ENCODE measurements at regions not wholly inside any gene's neighbourhood (a gene's known extent, or its start where the extent isn't known, plus 50 kb on each side); places are given as distances from the start of the nearest gene placed in this dataset.

GRCh38 chr5:81817086-81817485, 66.2 kb upstream of the SSBP2 start:
- H3K36me3 ChIP-seq = no peaks in the 10 kb centered on the region
- H3K4me1 ChIP-seq (ENCODE audit: control insufficient read depth in 1 of 2, low read depth in 2 of 2) = peaks cover 0 to 11% of the 10 kb centered on the region in 2 donors
- H3K9me3 ChIP-seq = no peaks in the 10 kb centered on the region
- H3K27ac ChIP-seq = no peak overlapping the region
- DNase-seq (ENCODE audit: low spot score) (no peak), ATAC-seq (ENCODE audit: insufficient number of reproducible peaks, low FRiP score, low read depth) (no peak)
- no peak for TF ChIP-seq CTCF (IDR thresholded peaks at IDR 0.05)
- no peak overlapping the region for H3K4me3 ChIP-seq
- no peaks in the 10 kb centered on the region for H3K27me3 ChIP-seq (replicated peaks; ENCODE audit: insufficient read depth)

- Histone ChIP-seq H3K27ac (no peak overlapping the region), H3K27me3 (replicated peaks; ENCODE audit: insufficient read depth) (no peaks in the 10 kb centered on the region), H3K9me3 (no peaks in the 10 kb centered on the region), H3K36me3 (no peaks in the 10 kb centered on the region), H3K4me1 (ENCODE audit: control insufficient read depth in 1 of 2, low read depth in 2 of 2) (peaks cover 0 to 9% of the 10 kb centered on the region in 2 donors), H3K4me3 (no peak overlapping the region)
- no peak for TF ChIP-seq CTCF (IDR thresholded peaks at IDR 0.05)
- no peak for ATAC-seq (ENCODE audit: insufficient number of reproducible peaks, low FRiP score, low read depth)
- no peak for DNase-seq (ENCODE audit: low spot score)
These were observed 64.4 kb upstream of the SSBP2 start for GRCh38 chr5:81815321-81815720.

GRCh38 chr5:81808106-81808505, 57.2 kb upstream of the SSBP2 start:
- no peak overlapping the region for H3K4me3 ChIP-seq
- no peaks in the 10 kb centered on the region for H3K4me1 ChIP-seq (ENCODE audit: control insufficient read depth in 1 of 2, low read depth in 2 of 2)
- TF ChIP-seq CTCF (IDR thresholded peaks at IDR 0.05) = no peak
- H3K9me3 ChIP-seq = peaks cover 3% of the 10 kb centered on the region
- no peaks in the 10 kb centered on the region for H3K36me3 ChIP-seq
- DNase-seq (ENCODE audit: low spot score) (no peak), ATAC-seq (ENCODE audit: insufficient number of reproducible peaks, low FRiP score, low read depth) (no peak)
- no peaks in the 10 kb centered on the region for H3K27me3 ChIP-seq (replicated peaks; ENCODE audit: insufficient read depth)
- H3K27ac ChIP-seq = no peak overlapping the region

- H3K27me3 ChIP-seq (replicated peaks; ENCODE audit: insufficient read depth) = no peaks in the 10 kb centered on the region
- no peak overlapping the region for H3K27ac ChIP-seq
- no peak overlapping the region for H3K4me3 ChIP-seq
- H3K9me3 ChIP-seq = peaks cover 3% of the 10 kb centered on the region
- peaks cover 4 to 12% of the 10 kb centered on the region in 2 donors for H3K4me1 ChIP-seq (ENCODE audit: control insufficient read depth in 1 of 2, low read depth in 2 of 2)
- TF ChIP-seq CTCF (IDR thresholded peaks at IDR 0.05) = no peak
- H3K36me3 ChIP-seq = no peaks in the 10 kb centered on the region
- ATAC-seq (ENCODE audit: insufficient number of reproducible peaks, low FRiP score, low read depth) = no peak
- DNase-seq (ENCODE audit: low spot score) = no peak
These were observed 54.2 kb upstream of the SSBP2 start for GRCh38 chr5:81805086-81805485.

GRCh38 chr5:81803812-81804211, 52.9 kb upstream of the SSBP2 start:
- Histone ChIP-seq H3K36me3 (no peaks in the 10 kb centered on the region), H3K4me1 (ENCODE audit: control insufficient read depth in 1 of 2, low read depth in 2 of 2) (peaks cover 4 to 15% of the 10 kb centered on the region in 2 donors), H3K27me3 (replicated peaks; ENCODE audit: insufficient read depth) (no peaks in the 10 kb centered on the region), H3K27ac (no peak overlapping the region), H3K4me3 (no peak overlapping the region), H3K9me3 (peaks cover 3% of the 10 kb centered on the region)
- no peak for TF ChIP-seq CTCF (IDR thresholded peaks at IDR 0.05)
- DNase-seq (ENCODE audit: low spot score) = no peak
- ATAC-seq (ENCODE audit: insufficient number of reproducible peaks, low FRiP score, low read depth) = no peak
